ENCODE measurements at regions not wholly inside any gene's neighbourhood (a gene's known extent, or its start where the extent isn't known, plus 50 kb on each side); places are given as distances from the start of the nearest gene placed in this dataset.
"Not testable (repeated sequence)": the region's sequence is repeated elsewhere in the genome, so short reads cannot be mapped to it uniquely, and the experiment has no call there.

- no peak overlapping the region for H2BK15ac ChIP-seq (ENCODE audit: low read depth, poor library complexity, severe bottlenecking)
- no peak overlapping the region for H2AK5ac ChIP-seq (ENCODE audit: low read length, severe bottlenecking)
- no peak overlapping the region for H3K4ac ChIP-seq (ENCODE audit: low read depth in 1 of 2, low read length in 2 of 2)
- H2AFZ ChIP-seq (ENCODE audit: low read depth, low read length): no peak overlapping the region
- no peaks in the 10 kb centered on the region for H3K79me1 ChIP-seq (replicated peaks; ENCODE audit: low read length, poor library complexity, severe bottlenecking)
- no peak overlapping the region for H4K8ac ChIP-seq (ENCODE audit: low read length)
- H3K36me3 ChIP-seq (ENCODE audit: control insufficient read depth in 1 of 2, insufficient read depth in 2 of 2, low read depth in 1 of 2, low read length in 2 of 2): no peaks in the 10 kb centered on the region
- H4K91ac ChIP-seq (ENCODE audit: low read length): no peak overlapping the region
- H3K9ac ChIP-seq (ENCODE audit: low read length): no peak overlapping the region
- no peak overlapping the region for H2BK12ac ChIP-seq (ENCODE audit: low read length in 2 of 2)
- no peak overlapping the region for H2BK5ac ChIP-seq (ENCODE audit: low read depth, low read length, poor library complexity, severe bottlenecking)
- no peaks in the 10 kb centered on the region for H3K27me3 ChIP-seq (ENCODE audit: control insufficient read depth in 1 of 2, insufficient read depth in 1 of 2, low read length in 2 of 2)
- no peak overlapping the region for H3K27ac ChIP-seq (ENCODE audit: low read length, poor library complexity, severe bottlenecking)
- H3K9me3 ChIP-seq (ENCODE audit: control insufficient read depth, low read length): no peaks in the 10 kb centered on the region
- H3K4me3 ChIP-seq (ENCODE audit: insufficient read depth in 1 of 2, low read depth in 1 of 2, low read length in 2 of 2): no peak overlapping the region
- no peak overlapping the region for H3K18ac ChIP-seq (ENCODE audit: low read depth in 1 of 2, low read length in 2 of 2)
- no peak overlapping the region for H3K23ac ChIP-seq (ENCODE audit: low read length in 2 of 2)
- no peak overlapping the region for H3K14ac ChIP-seq (ENCODE audit: low read length in 2 of 2)
- H2BK120ac ChIP-seq (ENCODE audit: low read depth, low read length): no peak overlapping the region
- H3K4me1 ChIP-seq (ENCODE audit: control insufficient read depth, insufficient read depth, low read depth, low read length): no peaks in the 10 kb centered on the region
- no peak overlapping the region for H3K4me2 ChIP-seq (ENCODE audit: low read length, poor library complexity, severe bottlenecking)
- peak; percentile 16 for DNase-seq
- WGBS: no CpG with 5 or more reads among the region's 1 CpG
Measured at GRCh38 chr4:72886602-72887001, 182.9 kb downstream of the COX18 start.

GRCh38 chr4:72884225-72884624, 185.3 kb downstream of the COX18 start:
- H3K79me1 ChIP-seq (replicated peaks; ENCODE audit: low read length, poor library complexity, severe bottlenecking); H3K4ac ChIP-seq (ENCODE audit: low read depth in 1 of 2, low read length in 2 of 2); H3K27me3 ChIP-seq (ENCODE audit: control insufficient read depth in 1 of 2, insufficient read depth in 1 of 2, low read length in 2 of 2); H4K8ac ChIP-seq (ENCODE audit: low read length); H2BK5ac ChIP-seq (ENCODE audit: low read depth, low read length, poor library complexity, severe bottlenecking); H3K18ac ChIP-seq (ENCODE audit: low read depth in 1 of 2, low read length in 2 of 2); H3K9ac ChIP-seq (ENCODE audit: low read length); H3K4me2 ChIP-seq (ENCODE audit: low read length, poor library complexity, severe bottlenecking); H3K36me3 ChIP-seq (ENCODE audit: control insufficient read depth in 1 of 2, insufficient read depth in 2 of 2, low read depth in 1 of 2, low read length in 2 of 2); H3K14ac ChIP-seq (ENCODE audit: low read length in 2 of 2); H3K4me1 ChIP-seq (ENCODE audit: control insufficient read depth, insufficient read depth, low read depth, low read length); DNase-seq; H3K4me3 ChIP-seq (ENCODE audit: insufficient read depth in 1 of 2, low read depth in 1 of 2, low read length in 2 of 2); H2BK120ac ChIP-seq (ENCODE audit: low read depth, low read length); H2AK5ac ChIP-seq (ENCODE audit: low read length, severe bottlenecking); H2BK15ac ChIP-seq (ENCODE audit: low read depth, poor library complexity, severe bottlenecking); H4K91ac ChIP-seq (ENCODE audit: low read length); H3K27ac ChIP-seq (ENCODE audit: low read length, poor library complexity, severe bottlenecking); H2BK12ac ChIP-seq (ENCODE audit: low read length in 2 of 2); H3K9me3 ChIP-seq (ENCODE audit: control insufficient read depth, low read length); H3K23ac ChIP-seq (ENCODE audit: low read length in 2 of 2); H2AFZ ChIP-seq (ENCODE audit: low read depth, low read length): not testable (repeated sequence)
- 87% methylated on average over 7 of the region's 7 CpGs for WGBS

GRCh38 chr4:72876946-72877345, 192.6 kb downstream of the COX18 start:
- no peak overlapping the region for H3K9ac ChIP-seq (ENCODE audit: low read length)
- H3K14ac ChIP-seq (ENCODE audit: low read length in 2 of 2): no peak overlapping the region
- no peak overlapping the region for H2BK12ac ChIP-seq (ENCODE audit: low read length in 2 of 2)
- H3K4me1 ChIP-seq (ENCODE audit: control insufficient read depth, insufficient read depth, low read depth, low read length): peaks cover 2% of the 10 kb centered on the region
- no peak overlapping the region for H2BK5ac ChIP-seq (ENCODE audit: low read depth, low read length, poor library complexity, severe bottlenecking)
- no peak overlapping the region for H3K4me3 ChIP-seq (ENCODE audit: insufficient read depth in 1 of 2, low read depth in 1 of 2, low read length in 2 of 2)
- no peak overlapping the region for H2AFZ ChIP-seq (ENCODE audit: low read depth, low read length)
- H3K27me3 ChIP-seq (ENCODE audit: control insufficient read depth in 1 of 2, insufficient read depth in 1 of 2, low read length in 2 of 2): no peaks in the 10 kb centered on the region
- H2BK120ac ChIP-seq (ENCODE audit: low read depth, low read length): no peak overlapping the region
- no peak overlapping the region for H3K4me2 ChIP-seq (ENCODE audit: low read length, poor library complexity, severe bottlenecking)
- H3K79me1 ChIP-seq (replicated peaks; ENCODE audit: low read length, poor library complexity, severe bottlenecking): no peaks in the 10 kb centered on the region
- 92% methylated on average over 17 of the region's 17 CpGs for WGBS
- H3K23ac ChIP-seq (ENCODE audit: low read length in 2 of 2): no peak overlapping the region
- no peak overlapping the region for H2AK5ac ChIP-seq (ENCODE audit: low read length, severe bottlenecking)
- H3K27ac ChIP-seq (ENCODE audit: low read length, poor library complexity, severe bottlenecking): no peak overlapping the region
- H4K91ac ChIP-seq (ENCODE audit: low read length): no peak overlapping the region
- no peak overlapping the region for H3K18ac ChIP-seq (ENCODE audit: low read depth in 1 of 2, low read length in 2 of 2)
- no peaks in the 10 kb centered on the region for H3K36me3 ChIP-seq (ENCODE audit: control insufficient read depth in 1 of 2, insufficient read depth in 2 of 2, low read depth in 1 of 2, low read length in 2 of 2)
- no peak overlapping the region for H4K8ac ChIP-seq (ENCODE audit: low read length)
- no peaks in the 10 kb centered on the region for H3K9me3 ChIP-seq (ENCODE audit: control insufficient read depth, low read length)
- H2BK15ac ChIP-seq (ENCODE audit: low read depth, poor library complexity, severe bottlenecking): no peak overlapping the region
- no peak for DNase-seq
- H3K4ac ChIP-seq (ENCODE audit: low read depth in 1 of 2, low read length in 2 of 2): no peak overlapping the region

GRCh38 chr4:72875545-72875944, 194.0 kb downstream of the COX18 start:
- Histone ChIP-seq H3K18ac (ENCODE audit: low read depth in 1 of 2, low read length in 2 of 2) (no peak overlapping the region), H2BK12ac (ENCODE audit: low read length in 2 of 2) (no peak overlapping the region), H2BK15ac (ENCODE audit: low read depth, poor library complexity, severe bottlenecking) (no peak overlapping the region), H3K4me1 (ENCODE audit: control insufficient read depth, insufficient read depth, low read depth, low read length) (peaks cover 2% of the 10 kb centered on the region), H3K4me2 (ENCODE audit: low read length, poor library complexity, severe bottlenecking) (no peak overlapping the region), H3K4ac (ENCODE audit: low read depth in 1 of 2, low read length in 2 of 2) (no peak overlapping the region), H3K79me1 (replicated peaks; ENCODE audit: low read length, poor library complexity, severe bottlenecking) (no peaks in the 10 kb centered on the region), H4K8ac (ENCODE audit: low read length) (no peak overlapping the region), H2AK5ac (ENCODE audit: low read length, severe bottlenecking) (no peak overlapping the region), H2BK5ac (ENCODE audit: low read depth, low read length, poor library complexity, severe bottlenecking) (no peak overlapping the region), H3K14ac (ENCODE audit: low read length in 2 of 2) (no peak overlapping the region), H3K27ac (ENCODE audit: low read length, poor library complexity, severe bottlenecking) (no peak overlapping the region), H3K9me3 (ENCODE audit: control insufficient read depth, low read length) (no peaks in the 10 kb centered on the region), H2BK120ac (ENCODE audit: low read depth, low read length) (no peak overlapping the region), H3K9ac (ENCODE audit: low read length) (no peak overlapping the region), H3K23ac (ENCODE audit: low read length in 2 of 2) (no peak overlapping the region), H4K91ac (ENCODE audit: low read length) (no peak overlapping the region), H3K4me3 (ENCODE audit: insufficient read depth in 1 of 2, low read depth in 1 of 2, low read length in 2 of 2) (no peak overlapping the region), H3K36me3 (ENCODE audit: control insufficient read depth in 1 of 2, insufficient read depth in 2 of 2, low read depth in 1 of 2, low read length in 2 of 2) (no peaks in the 10 kb centered on the region), H3K27me3 (ENCODE audit: control insufficient read depth in 1 of 2, insufficient read depth in 1 of 2, low read length in 2 of 2) (no peaks in the 10 kb centered on the region), H2AFZ (ENCODE audit: low read depth, low read length) (no peak overlapping the region)
- no peak for DNase-seq
- 66% methylated on average over 5 of the region's 5 CpGs for WGBS

All from mesenchymal stem cell (in vitro differentiated cells and primary cell).